ENCODE measurements at regions not wholly inside any gene's neighbourhood (a gene's known extent, or its start where the extent isn't known, plus 50 kb on each side); places are given as distances from the start of the nearest gene placed in this dataset.

DNA sequence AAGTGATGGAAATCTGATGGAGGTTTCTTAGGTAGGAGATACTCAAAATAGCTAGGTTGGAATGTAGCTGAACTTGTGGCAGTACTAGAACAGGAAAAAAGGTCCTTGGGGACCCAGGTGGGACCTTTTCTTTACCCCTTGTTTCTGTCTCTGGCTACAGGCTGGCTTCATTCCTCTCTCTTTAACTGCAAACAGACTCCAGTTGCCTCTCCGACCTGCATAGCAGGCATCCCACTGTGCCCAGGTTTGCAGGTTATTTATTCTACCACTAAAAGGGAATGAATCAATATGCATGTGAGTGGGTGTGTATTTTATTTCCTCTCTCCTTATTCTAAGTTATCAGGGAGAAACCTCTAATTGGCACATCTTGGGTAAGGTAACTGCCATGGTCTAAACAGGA lies 758.1 kb downstream of the MED13L start:
- Histone ChIP-seq H3K4me3 (no peak overlapping the region), H3K4me1 (peaks cover 0 to 14% (median 10%) of the 10 kb centered on the region in 10 experiments; a peak in 14 of 20 replicates), H3K9me3 (replicated peaks in 1 of 11) (peaks cover 11 to 38% (median 22%) of the 10 kb centered on the region in 11 experiments; a peak in 20 of 22 replicates), H3K27me3 (no peaks in the 10 kb centered on the region), H3K36me3 (no peaks in the 10 kb centered on the region), H4K20me1 (no peaks in the 10 kb centered on the region), H3K4me2 (no peak overlapping the region), H3K27ac (no peak overlapping the region), H3K9ac (no peak overlapping the region)
- no peak for TF ChIP-seq Cebpa-rat (IDR thresholded peaks at IDR 0.05)

DNA sequence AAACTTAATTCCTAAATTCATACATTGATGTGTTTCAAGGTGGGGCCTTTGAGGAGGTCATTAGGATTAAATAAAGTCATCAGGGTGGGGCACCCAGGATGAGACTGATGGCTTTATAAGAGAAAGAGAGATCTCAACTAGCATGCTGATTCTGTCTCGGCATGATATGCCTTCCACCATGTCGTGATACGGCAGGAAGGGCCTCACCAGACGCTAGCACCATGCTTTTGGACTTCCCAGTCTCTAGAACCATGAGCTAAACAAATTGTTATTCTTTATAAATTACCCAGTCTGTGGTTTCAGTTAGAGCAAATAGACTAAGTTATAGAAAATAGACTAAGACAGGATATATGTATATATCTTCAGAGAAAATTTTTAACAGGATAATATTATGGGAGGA lies 759.6 kb downstream of the MED13L start:
- Histone ChIP-seq H4K20me1 (no peaks in the 10 kb centered on the region), H3K9me3 (replicated peaks in 1 of 11) (peaks cover 14 to 45% (median 31%) of the 10 kb centered on the region in 11 experiments; a peak in 21 of 22 replicates), H3K4me2 (no peak overlapping the region), H3K4me3 (no peak overlapping the region), H3K9ac (no peak overlapping the region), H3K4me1 (peaks cover 0 to 14% (median 10%) of the 10 kb centered on the region in 10 experiments; a peak in 14 of 20 replicates), H3K27me3 (no peaks in the 10 kb centered on the region), H3K36me3 (no peaks in the 10 kb centered on the region), H3K27ac (no peak overlapping the region)
- TF ChIP-seq Cebpa-rat (IDR thresholded peaks at IDR 0.05) = no peak

DNA sequence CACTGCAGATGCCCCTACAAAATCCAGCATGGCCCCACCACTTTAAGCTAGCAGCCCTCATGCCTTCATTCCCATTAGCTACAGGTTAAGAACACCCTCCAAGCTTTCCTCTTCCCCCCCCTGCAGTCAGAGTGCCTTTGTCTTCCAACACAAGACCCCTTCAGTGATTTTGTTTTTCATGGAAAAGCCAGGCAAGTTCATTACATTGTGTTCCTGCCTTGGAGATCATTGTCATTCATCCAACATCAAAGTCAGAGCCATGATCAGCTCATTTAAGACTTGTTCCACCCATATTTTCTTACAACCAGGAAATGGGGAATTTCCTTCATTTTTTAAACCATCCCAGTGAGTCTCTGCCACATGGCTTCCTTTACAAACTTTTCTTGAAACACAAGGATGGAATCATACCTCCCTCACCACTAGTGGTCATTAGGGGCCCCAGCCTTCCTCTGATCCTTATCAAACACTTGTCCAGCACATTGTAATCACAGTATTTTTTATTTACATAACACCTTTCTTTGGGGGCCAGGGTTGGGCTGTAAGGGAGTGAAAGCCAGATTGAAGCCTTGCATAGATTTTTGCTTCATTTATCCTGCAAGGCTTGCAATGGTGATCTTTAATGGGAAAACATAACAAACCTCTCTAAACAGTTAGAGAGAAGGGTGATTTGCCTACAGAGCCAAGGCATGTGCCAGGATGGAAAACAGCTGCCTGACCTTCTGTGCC lies 765.3 kb downstream of the MED13L start:
- Histone ChIP-seq H4K20me1 (no peaks in the 10 kb centered on the region), H3K27me3 (no peaks in the 10 kb centered on the region), H3K9me3 (replicated peaks in 1 of 11) (peaks cover 8 to 36% (median 24%) of the 10 kb centered on the region in 11 experiments; a peak in 20 of 22 replicates), H3K9ac (no peak overlapping the region), H3K4me2 (no peak overlapping the region), H3K4me1 (no peaks in the 10 kb centered on the region), H3K4me3 (no peak overlapping the region), H3K27ac (no peak overlapping the region), H3K36me3 (no peaks in the 10 kb centered on the region)
- no peak for TF ChIP-seq Cebpa-rat (IDR thresholded peaks at IDR 0.05)

DNA sequence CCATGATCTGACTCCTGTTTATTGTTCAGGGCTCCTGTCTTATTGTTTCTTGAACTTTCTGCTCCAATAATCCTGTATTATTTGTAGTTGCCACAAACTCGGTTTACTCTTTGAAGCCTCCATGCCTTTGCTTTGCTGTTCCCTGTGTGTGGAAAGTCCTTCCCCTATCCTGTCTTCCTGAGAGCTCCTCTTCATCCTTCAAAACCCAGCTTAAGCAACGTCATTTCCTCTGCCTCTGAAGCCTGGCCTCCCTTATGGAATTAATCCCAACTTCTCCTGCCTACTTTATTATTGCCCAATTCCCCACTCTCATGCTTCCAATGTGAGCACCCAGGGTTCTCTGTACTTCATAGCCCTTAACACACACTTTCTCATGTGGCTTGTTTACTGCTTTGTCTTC lies 766.2 kb downstream of the MED13L start:
- H4K20me1 ChIP-seq = no peaks in the 10 kb centered on the region
- H3K9me3 ChIP-seq (replicated peaks in 1 of 11) = peaks cover 2 to 31% (median 19%) of the 10 kb centered on the region in 11 experiments; a peak in 20 of 22 replicates
- H3K4me1 ChIP-seq = 0 out of 20 replicates have a peak, but pooled peaks cover 0 to 5% (median 0%) of the 10 kb centered on the region in 10 experiments
- no peak overlapping the region for H3K4me2 ChIP-seq
- H3K27ac ChIP-seq = no peak overlapping the region
- H3K4me3 ChIP-seq = no peak overlapping the region
- no peaks in the 10 kb centered on the region for H3K27me3 ChIP-seq
- no peak for TF ChIP-seq Cebpa-rat (IDR thresholded peaks at IDR 0.05)
- H3K9ac ChIP-seq = no peak overlapping the region
- H3K36me3 ChIP-seq = no peaks in the 10 kb centered on the region

DNA sequence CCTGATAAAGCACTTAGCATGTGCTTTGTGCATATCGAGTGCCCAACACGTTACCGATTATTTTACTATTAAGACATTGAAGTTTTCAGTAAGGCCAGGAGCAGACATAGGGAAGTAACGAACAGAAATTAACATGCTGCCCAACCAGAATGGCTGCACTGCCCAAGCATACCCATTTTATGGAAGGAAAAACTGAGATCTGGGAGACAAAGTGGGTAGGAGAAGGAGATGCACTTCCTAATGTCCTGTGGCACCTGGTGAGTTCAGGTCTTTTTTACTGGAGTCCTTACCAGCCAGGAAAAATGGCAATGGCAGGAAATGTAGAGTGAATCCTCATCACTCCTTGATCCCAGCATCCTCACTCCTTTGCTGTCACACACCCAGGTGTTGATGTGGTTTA lies 768.5 kb downstream of the MED13L start:
- peaks cover 9 to 18% (median 13%) of the 10 kb centered on the region in 10 experiments for H3K4me1 ChIP-seq

DNA sequence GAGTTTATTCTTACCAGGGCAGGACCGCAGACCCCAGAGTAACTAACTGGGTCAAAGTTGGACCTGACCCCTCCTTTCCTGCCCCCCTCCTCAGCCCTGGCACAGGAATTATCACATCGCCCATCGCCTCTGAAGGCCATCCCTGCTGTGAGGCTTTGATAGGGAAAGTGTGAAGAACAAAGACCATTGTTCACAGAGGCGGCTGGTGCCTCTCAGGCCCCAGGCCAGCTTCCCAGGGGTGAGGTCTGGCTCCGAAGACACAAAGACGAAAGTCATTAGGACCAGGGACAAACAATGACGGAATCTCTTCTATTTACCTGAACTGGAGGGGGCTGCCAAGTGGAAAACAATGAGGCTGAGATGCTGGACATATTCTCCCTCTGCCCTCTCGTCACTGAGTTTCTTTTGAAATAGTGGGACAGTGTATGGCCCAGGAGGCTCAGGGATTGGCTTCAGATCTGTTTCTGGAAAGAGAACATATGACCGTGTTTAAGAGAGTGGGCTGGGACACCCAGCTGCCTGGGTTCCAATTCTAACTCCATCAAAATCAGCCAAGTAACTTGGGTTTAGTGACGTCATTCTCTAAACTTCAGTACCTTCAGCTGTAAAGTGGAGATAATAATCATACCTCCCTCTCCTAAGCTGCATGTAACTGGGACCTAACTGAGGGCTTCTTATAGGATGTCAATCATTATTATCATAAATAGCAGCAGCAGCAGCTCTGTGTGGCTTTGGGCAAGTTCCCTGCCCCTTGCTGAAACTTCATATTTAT lies 769.4 kb downstream of the MED13L start:
- no peak for TF ChIP-seq Cebpa-rat (IDR thresholded peaks at IDR 0.05)
- H3K4me3 ChIP-seq = no peak overlapping the region
- no peak overlapping the region for H3K9ac ChIP-seq
- no peaks in the 10 kb centered on the region for H4K20me1 ChIP-seq
- H3K36me3 ChIP-seq = no peaks in the 10 kb centered on the region
- peaks cover 16 to 27% (median 20%) of the 10 kb centered on the region in 10 experiments for H3K4me1 ChIP-seq
- no peaks in the 10 kb centered on the region for H3K27me3 ChIP-seq
- peaks cover 0 to 10% (median 7%) of the 10 kb centered on the region in 11 experiments; a peak in 15 of 22 replicates for H3K9me3 ChIP-seq (replicated peaks in 1 of 11)
- no peak overlapping the region for H3K4me2 ChIP-seq
- no peak overlapping the region for H3K27ac ChIP-seq

More for the DNA sequence above, 768.5 kb downstream of the MED13L start:
- Histone ChIP-seq H3K27me3 (no peaks in the 10 kb centered on the region), H3K4me2 (no peak overlapping the region), H4K20me1 (no peaks in the 10 kb centered on the region), H3K36me3 (no peaks in the 10 kb centered on the region), H3K9ac (no peak overlapping the region), H3K27ac (no peak overlapping the region), H3K9me3 (replicated peaks in 1 of 11) (peaks cover 0 to 17% (median 13%) of the 10 kb centered on the region in 11 experiments; a peak in 14 of 22 replicates), H3K4me3 (no peak overlapping the region)
- TF ChIP-seq Cebpa-rat (IDR thresholded peaks at IDR 0.05) = no peak

DNA sequence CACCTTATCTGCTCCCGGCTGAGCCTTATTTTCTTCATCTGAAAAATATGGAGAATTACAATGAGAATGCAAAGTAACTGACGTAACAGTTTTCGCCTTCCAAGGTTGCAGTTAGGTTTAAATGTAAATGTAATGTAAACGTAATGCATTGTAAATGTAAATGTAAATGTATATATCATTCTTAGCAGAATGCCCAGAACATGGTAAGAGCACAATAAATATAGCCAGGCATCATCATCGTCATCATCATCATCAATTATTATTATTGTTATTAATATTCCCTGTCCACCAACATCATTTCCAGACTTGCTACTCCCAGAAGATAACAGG lies 770.0 kb downstream of the MED13L start:
- Histone ChIP-seq H3K27me3 (no peaks in the 10 kb centered on the region), H3K4me3 (no peak overlapping the region), H3K9me3 (replicated peaks in 1 of 11) (peaks cover 0 to 9% (median 7%) of the 10 kb centered on the region in 11 experiments; a peak in 19 of 22 replicates), H4K20me1 (no peaks in the 10 kb centered on the region), H3K9ac (no peak overlapping the region), H3K36me3 (no peaks in the 10 kb centered on the region), H3K4me2 (no peak overlapping the region), H3K4me1 (peaks cover 16 to 32% (median 21%) of the 10 kb centered on the region in 10 experiments), H3K27ac (no peak overlapping the region)
- TF ChIP-seq Cebpa-rat (IDR thresholded peaks at IDR 0.05) = no peak

DNA sequence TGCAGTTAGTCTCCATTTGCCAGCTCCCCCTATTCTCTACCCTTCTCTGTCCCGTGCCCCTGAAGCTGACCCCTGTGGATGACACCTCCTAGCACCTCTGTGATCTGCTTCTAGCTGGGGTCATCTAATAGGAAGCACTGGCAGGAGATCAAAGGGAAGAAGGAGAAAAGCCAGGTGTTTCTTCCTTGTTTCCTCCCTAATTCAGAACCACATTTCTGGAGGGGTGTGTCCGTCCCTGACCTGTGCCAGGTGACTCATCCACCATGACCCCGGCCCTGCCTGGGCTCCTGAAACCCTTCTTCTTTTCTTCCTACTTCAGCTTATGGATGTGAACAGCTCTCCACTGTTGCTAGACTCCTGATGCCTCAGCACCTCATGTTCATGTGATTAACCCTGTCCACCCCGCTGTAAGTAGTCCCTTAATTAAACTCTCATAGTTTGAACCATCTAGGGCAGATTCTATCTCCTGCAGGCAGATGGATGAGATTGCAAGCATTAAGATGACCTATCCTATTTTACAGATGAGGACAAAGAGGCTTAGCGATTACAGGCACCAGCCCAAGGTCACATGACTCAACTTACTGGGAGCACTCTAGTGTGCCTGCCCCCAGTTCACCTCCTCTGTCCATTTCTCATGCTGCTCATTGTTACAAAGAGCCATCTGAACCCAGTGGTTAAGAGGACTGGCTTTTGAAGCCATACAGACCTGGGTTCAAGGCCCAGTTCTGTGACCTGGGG lies 770.5 kb downstream of the MED13L start:
- H3K27me3 ChIP-seq = no peaks in the 10 kb centered on the region
- H3K9ac ChIP-seq = no peak overlapping the region
- H3K27ac ChIP-seq = no peak overlapping the region
- H3K36me3 ChIP-seq = no peaks in the 10 kb centered on the region
- no peak overlapping the region for H3K4me2 ChIP-seq
- no peaks in the 10 kb centered on the region for H4K20me1 ChIP-seq
- peaks cover 0 to 14% (median 11%) of the 10 kb centered on the region in 11 experiments; a peak in 19 of 22 replicates for H3K9me3 ChIP-seq (replicated peaks in 1 of 11)
- no peak for TF ChIP-seq Cebpa-rat (IDR thresholded peaks at IDR 0.05)
- peaks cover 16 to 32% (median 21%) of the 10 kb centered on the region in 10 experiments for H3K4me1 ChIP-seq
- no peak overlapping the region for H3K4me3 ChIP-seq

Measured in BLaER1 treated with 17β-estradiol and CSF1 and Interleukin-3, amounts not matched to agents 10 nM and 100 nM (cell line).